ENCODE measurements at regions not wholly inside any gene's neighbourhood (a gene's known extent, or its start where the extent isn't known, plus 50 kb on each side); places are given as distances from the start of the nearest gene placed in this dataset.

GRCh38 chr2:128510701-128511397, 192.2 kb upstream of the HS6ST1 start:
- Histone ChIP-seq H3K27ac (ENCODE audit: low read depth, low read length) (no peak overlapping the region), H3K4me1 (ENCODE audit: insufficient read depth, low read length) (no peaks in the 10 kb centered on the region), H3K9me3 (ENCODE audit: low read depth, low read length) (no peaks in the 10 kb centered on the region), H3K36me3 (ENCODE audit: insufficient read depth, low read length) (no peaks in the 10 kb centered on the region), H3K27me3 (ENCODE audit: insufficient read depth, low read length) (peaks cover 2% of the 10 kb centered on the region), H3K4me2 (ENCODE audit: insufficient read depth, low read length) (no peak overlapping the region), H2AFZ (ENCODE audit: low read length) (no peak overlapping the region), H4K20me1 (ENCODE audit: insufficient read depth, low read length) (no peaks in the 10 kb centered on the region), H3K4me3 (ENCODE audit: insufficient read depth, low read length) (no peak overlapping the region), H3K79me2 (ENCODE audit: insufficient read depth, low read length) (no peaks in the 10 kb centered on the region)
- no peak for DNase-seq (ENCODE audit: insufficient read length, low spot score, missing footprints)
- TF ChIP-seq, protein P1, sequence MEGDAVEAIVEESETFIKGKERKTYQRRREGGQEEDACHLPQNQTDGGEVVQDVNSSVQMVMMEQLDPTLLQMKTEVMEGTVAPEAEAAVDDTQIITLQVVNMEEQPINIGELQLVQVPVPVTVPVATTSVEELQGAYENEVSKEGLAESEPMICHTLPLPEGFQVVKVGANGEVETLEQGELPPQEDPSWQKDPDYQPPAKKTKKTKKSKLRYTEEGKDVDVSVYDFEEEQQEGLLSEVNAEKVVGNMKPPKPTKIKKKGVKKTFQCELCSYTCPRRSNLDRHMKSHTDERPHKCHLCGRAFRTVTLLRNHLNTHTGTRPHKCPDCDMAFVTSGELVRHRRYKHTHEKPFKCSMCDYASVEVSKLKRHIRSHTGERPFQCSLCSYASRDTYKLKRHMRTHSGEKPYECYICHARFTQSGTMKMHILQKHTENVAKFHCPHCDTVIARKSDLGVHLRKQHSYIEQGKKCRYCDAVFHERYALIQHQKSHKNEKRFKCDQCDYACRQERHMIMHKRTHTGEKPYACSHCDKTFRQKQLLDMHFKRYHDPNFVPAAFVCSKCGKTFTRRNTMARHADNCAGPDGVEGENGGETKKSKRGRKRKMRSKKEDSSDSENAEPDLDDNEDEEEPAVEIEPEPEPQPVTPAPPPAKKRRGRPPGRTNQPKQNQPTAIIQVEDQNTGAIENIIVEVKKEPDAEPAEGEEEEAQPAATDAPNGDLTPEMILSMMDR (IDR thresholded peaks at IDR 0.05; ENCODE audit: extremely low read depth, low read depth, low read length), result no peak

DNA sequence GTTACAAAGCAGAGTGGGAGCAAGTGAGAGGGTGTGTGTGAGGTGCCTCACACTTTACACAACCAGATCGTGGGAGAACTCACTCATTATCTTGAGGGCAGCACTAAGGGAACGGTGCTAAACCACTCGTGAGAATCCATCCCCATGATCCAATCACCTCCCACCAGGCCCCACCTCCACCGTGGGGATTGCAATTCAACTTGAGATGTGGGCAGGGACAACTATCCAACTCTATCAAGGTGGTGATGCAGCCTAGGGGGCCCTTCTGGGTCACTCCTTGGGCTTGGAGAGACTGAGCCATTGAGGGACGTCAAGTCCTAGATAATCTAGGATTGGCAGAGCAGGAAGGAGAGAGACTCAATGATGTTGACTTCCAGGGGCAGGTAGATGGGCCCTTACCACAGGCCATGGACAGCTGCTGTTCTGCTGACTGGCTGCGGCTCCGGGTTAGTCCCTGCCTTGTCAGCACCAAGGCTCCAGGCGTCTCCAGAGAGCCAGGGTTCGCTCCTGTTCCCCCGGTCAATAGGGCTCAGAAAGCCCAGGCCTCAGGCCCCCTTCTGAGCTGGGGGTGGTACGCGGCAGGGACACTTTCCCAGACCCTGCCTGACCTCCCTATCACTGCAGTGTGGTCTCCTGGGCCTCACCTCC, 193.2 kb upstream of the HS6ST1 start:
- H2AFZ ChIP-seq (ENCODE audit: low read length), result no peak overlapping the region
- H3K4me3 ChIP-seq (ENCODE audit: insufficient read depth, low read length), result no peak overlapping the region

GRCh38 chr2:128512379-128513115, 193.9 kb upstream of the HS6ST1 start:
- Histone ChIP-seq H3K4me3 (ENCODE audit: insufficient read depth, low read length) (no peak overlapping the region), H3K27ac (ENCODE audit: low read depth, low read length) (no peak overlapping the region), H3K4me2 (ENCODE audit: insufficient read depth, low read length) (no peak overlapping the region), H3K4me1 (ENCODE audit: insufficient read depth, low read length) (no peaks in the 10 kb centered on the region), H4K20me1 (ENCODE audit: insufficient read depth, low read length) (no peaks in the 10 kb centered on the region), H2AFZ (ENCODE audit: low read length) (no peak overlapping the region), H3K27me3 (ENCODE audit: insufficient read depth, low read length) (peaks cover 2% of the 10 kb centered on the region), H3K9me3 (ENCODE audit: low read depth, low read length) (no peaks in the 10 kb centered on the region), H3K79me2 (ENCODE audit: insufficient read depth, low read length) (no peaks in the 10 kb centered on the region), H3K36me3 (ENCODE audit: insufficient read depth, low read length) (no peaks in the 10 kb centered on the region)
- DNase-seq (ENCODE audit: insufficient read length, low spot score, missing footprints), result no peak
- TF ChIP-seq, protein P1 (IDR thresholded peaks at IDR 0.05; ENCODE audit: extremely low read depth, low read depth, low read length), result no peak

More for the DNA sequence above, 193.2 kb upstream of the HS6ST1 start:
- peaks cover 2% of the 10 kb centered on the region for H3K27me3 ChIP-seq (ENCODE audit: insufficient read depth, low read length)
- no peaks in the 10 kb centered on the region for H3K4me1 ChIP-seq (ENCODE audit: insufficient read depth, low read length)
- no peaks in the 10 kb centered on the region for H3K9me3 ChIP-seq (ENCODE audit: low read depth, low read length)
- no peak overlapping the region for H3K4me2 ChIP-seq (ENCODE audit: insufficient read depth, low read length)
- H3K27ac ChIP-seq (ENCODE audit: low read depth, low read length), result no peak overlapping the region
- H3K79me2 ChIP-seq (ENCODE audit: insufficient read depth, low read length), result no peaks in the 10 kb centered on the region
- no peaks in the 10 kb centered on the region for H3K36me3 ChIP-seq (ENCODE audit: insufficient read depth, low read length)
- TF ChIP-seq, protein P1 (IDR thresholded peaks at IDR 0.05; ENCODE audit: extremely low read depth, low read depth, low read length), result no peak
- no peak for DNase-seq (ENCODE audit: insufficient read length, low spot score, missing footprints)
- no peaks in the 10 kb centered on the region for H4K20me1 ChIP-seq (ENCODE audit: insufficient read depth, low read length)
